HEK293T (cell line): ENCODE measurements at regions not wholly inside any gene's neighbourhood (a gene's known extent, or its start where the extent isn't known, plus 50 kb on each side); places are given as distances from the start of the nearest gene placed in this dataset.

Experiments used
- CTCF ChIA-PET: fragments of 350-600 bp; formaldehyde crosslinking; extraction: SDS; loops from one replicate; lab custom pipeline; 2021; ENCODE audit warnings: antibody characterized with exemption, inconsistent platforms; lab: Yijun Ruan, JAX
- POLR2A ChIA-PET: fragments of 350-600 bp; formaldehyde crosslinking; extraction: SDS; loops from one replicate; lab custom pipeline; 2020; ENCODE audit warnings: antibody characterized with exemption, inconsistent platforms; lab: Yijun Ruan, JAX
- DNase-seq: peaks from one replicate; pipeline ENCODE4 v3.0.0; 2012; ENCODE audit warnings: mixed read lengths; ENCODE audit errors: extremely low spot score
- ARNT ChIP-seq: fragments of 450-650 bp; IDR thresholded peaks from 2 replicates; pipeline ENCODE4 v1.6.1; 2017; ENCODE audit warnings: mild to moderate bottlenecking
- BHLHE40 ChIP-seq: fragments of 450-650 bp; IDR thresholded peaks from 2 replicates; pipeline ENCODE4 v1.6.1; 2016; ENCODE audit warnings: mild to moderate bottlenecking, moderate library complexity, borderline replicate concordance
- CTBP1 ChIP-seq: fragments of 450-650 bp; IDR thresholded peaks from 2 replicates; pipeline ENCODE4 v1.6.1; 2016; ENCODE audit warnings: borderline replicate concordance
- ELF4 ChIP-seq: fragments of 450-650 bp; IDR thresholded peaks from 2 replicates; pipeline ENCODE4 v1.6.1; 2017; ENCODE audit warnings: antibody characterized with exemption
- FOXA1 ChIP-seq: fragments of 450-650 bp; IDR thresholded peaks from 2 replicates; pipeline ENCODE4 v1.6.1; 2016; ENCODE audit warnings: mild to moderate bottlenecking
- FOXK2 ChIP-seq: fragments of 450-650 bp; IDR thresholded peaks from 2 replicates; pipeline ENCODE4 v1.6.1; 2016; ENCODE audit warnings: mild to moderate bottlenecking
- FOXM1 ChIP-seq: fragments of 450-650 bp; IDR thresholded peaks from 2 replicates; pipeline ENCODE4 v1.6.1; 2017; ENCODE audit warnings: mild to moderate bottlenecking, borderline replicate concordance
- HDGF ChIP-seq: fragments of 450-650 bp; IDR thresholded peaks from 2 replicates; pipeline ENCODE4 v1.6.1; 2017; ENCODE audit warnings: antibody characterized with exemption, borderline replicate concordance
- L3MBTL2 ChIP-seq: fragments of 450-650 bp; conservative IDR thresholded peaks from 2 replicates; pipeline ENCODE4 v1.6.1; 2016; ENCODE audit warnings: mild to moderate bottlenecking
- LEF1 ChIP-seq: fragments of 450-650 bp; IDR thresholded peaks from 2 replicates; pipeline ENCODE4 v1.6.1; 2017; ENCODE audit warnings: mild to moderate bottlenecking, borderline replicate concordance
- NFRKB ChIP-seq: fragments of 450-650 bp; IDR thresholded peaks from 2 replicates; pipeline ENCODE4 v1.6.1; 2016; ENCODE audit warnings: mild to moderate bottlenecking, moderate library complexity
- SP1 ChIP-seq: fragments of 450-650 bp; IDR thresholded peaks from 2 replicates; pipeline ENCODE4 v1.6.1; 2017
- SUZ12 ChIP-seq: fragments of 450-650 bp; IDR thresholded peaks from 2 replicates; pipeline ENCODE4 v1.6.1; 2016; ENCODE audit warnings: mild to moderate bottlenecking
- TARDBP ChIP-seq: fragments of 450-650 bp; IDR thresholded peaks from 2 replicates; pipeline ENCODE4 v1.6.1; 2016
- ZNF384 ChIP-seq: fragments of 450-650 bp; IDR thresholded peaks from 2 replicates; pipeline ENCODE4 v1.6.1; 2016
- TF ChIP-seq, protein P1 (sequence below): fragments of 450-650 bp; IDR thresholded peaks from 2 replicates; pipeline ENCODE4 v1.6.1; 2016

DNA sequence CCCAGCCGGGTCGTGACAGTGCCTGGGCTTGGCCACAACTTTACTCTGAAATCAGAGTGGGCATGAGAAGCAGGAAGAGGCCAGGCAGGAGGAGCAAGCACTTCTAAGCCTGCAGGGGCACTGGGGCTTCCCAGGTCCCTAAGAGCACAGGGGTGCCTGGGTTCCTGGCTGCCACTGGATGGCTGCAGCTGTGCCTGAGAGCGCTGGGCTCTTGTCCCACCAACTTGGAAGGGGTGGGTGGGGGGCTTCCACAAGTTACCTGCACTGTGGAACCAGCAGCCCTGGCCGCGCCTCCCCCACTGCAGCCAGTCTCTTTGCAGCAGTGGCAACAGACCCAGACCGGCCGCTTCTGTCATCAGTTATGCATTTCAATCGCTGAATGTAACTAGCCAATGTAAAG, 434.7 kb upstream of the GRM3 start:
- no peak for DNase-seq
- TF ChIP-seq BHLHE40 (no peak), SUZ12 (no peak), HDGF (no peak), FOXK2 (no peak), LEF1 (no peak), TARDBP (no peak)
- TF ChIP-seq, protein P1, sequence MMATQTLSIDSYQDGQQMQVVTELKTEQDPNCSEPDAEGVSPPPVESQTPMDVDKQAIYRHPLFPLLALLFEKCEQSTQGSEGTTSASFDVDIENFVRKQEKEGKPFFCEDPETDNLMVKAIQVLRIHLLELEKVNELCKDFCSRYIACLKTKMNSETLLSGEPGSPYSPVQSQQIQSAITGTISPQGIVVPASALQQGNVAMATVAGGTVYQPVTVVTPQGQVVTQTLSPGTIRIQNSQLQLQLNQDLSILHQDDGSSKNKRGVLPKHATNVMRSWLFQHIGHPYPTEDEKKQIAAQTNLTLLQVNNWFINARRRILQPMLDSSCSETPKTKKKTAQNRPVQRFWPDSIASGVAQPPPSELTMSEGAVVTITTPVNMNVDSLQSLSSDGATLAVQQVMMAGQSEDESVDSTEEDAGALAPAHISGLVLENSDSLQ: no peak
- CTCF ChIA-PET: no interaction called here
- POLR2A ChIA-PET: no interaction called here

DNA sequence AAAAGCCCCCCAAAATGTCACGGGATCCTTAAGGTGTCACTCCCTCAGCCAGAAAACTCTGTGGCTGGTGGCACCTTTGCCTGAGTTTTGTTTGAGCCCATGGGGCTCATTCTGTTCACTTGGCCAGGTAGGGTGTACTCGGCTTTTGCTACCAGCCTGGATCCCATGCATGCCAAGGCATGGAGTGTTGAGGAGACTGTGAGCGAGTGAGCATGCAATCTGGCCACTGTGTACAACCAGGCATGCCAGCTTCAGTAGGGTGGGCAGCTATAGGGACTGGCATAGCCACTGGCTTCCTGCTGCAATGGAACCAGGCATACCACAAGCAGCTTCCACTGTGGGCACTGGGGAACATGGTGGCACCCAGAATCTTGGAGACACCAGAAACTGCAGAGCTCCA, 436.0 kb upstream of the GRM3 start:
- TF ChIP-seq LEF1 (no peak), ELF4 (no peak), TARDBP (no peak)
- ChIA-PET POLR2A (no interaction called here), CTCF (no interaction called here)
- no peak for DNase-seq

DNA sequence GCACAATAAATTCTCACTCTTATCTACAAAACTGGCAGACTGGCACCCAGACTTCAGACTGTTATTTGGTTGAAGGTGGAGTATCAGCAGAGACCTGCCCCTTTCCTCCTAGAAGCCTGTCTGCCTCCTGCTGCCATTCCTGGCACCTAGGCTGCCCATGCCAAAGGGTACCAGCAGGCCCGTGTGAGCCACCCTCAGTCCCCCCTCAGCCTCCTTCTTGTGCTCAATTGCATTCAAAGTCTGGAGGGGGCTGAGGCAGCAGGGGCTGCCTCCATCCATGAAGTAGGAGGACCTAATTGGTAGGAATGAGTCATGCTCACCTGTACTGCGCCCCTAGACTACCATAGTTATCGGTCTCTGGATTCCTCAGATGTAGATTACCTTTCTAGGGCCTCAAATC, 440.9 kb upstream of the GRM3 start:
- POLR2A ChIA-PET: no interaction called here
- TF ChIP-seq ARNT: no peak
- TF ChIP-seq, protein P1: no peak
- no peak for TF ChIP-seq L3MBTL2
- TF ChIP-seq TARDBP: no peak
- no peak for TF ChIP-seq SP1
- no peak for TF ChIP-seq ZNF384
- TF ChIP-seq HDGF: no peak
- no peak for TF ChIP-seq FOXK2
- TF ChIP-seq LEF1: no peak
- no peak for TF ChIP-seq BHLHE40
- no peak for TF ChIP-seq SUZ12
- no peak for TF ChIP-seq NFRKB
- TF ChIP-seq FOXM1: no peak
- TF ChIP-seq CTBP1: no peak
- TF ChIP-seq ELF4: no peak
- DNase-seq: no peak
- CTCF ChIA-PET: no interaction called here

DNA sequence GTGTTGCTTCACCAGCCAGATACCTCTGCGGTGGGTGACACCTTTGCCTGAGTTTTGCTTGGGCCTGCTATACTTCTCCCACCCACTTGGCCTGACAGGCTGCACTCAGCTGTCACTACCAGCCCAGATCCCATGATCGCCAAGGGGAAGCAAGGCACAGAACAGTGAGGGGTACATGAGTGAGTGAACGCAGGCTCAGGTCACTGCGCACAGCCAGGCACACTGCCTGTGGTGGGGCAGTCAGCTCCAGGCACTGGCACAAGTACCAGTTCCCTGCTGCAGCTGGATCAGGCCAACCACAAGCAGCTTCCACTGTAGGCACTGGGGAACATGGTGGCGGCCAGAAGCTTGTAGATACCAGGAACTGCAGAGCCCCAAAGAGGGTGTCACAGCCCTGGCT, 441.9 kb upstream of the GRM3 start:
- TF ChIP-seq ZNF384 (no peak), HDGF (no peak), ELF4 (no peak), BHLHE40 (no peak), LEF1 (no peak), SP1 (no peak), NFRKB (no peak), ARNT (no peak), FOXM1 (no peak), L3MBTL2 (no peak), TARDBP (no peak), FOXA1 (no peak), CTBP1 (no peak), SUZ12 (no peak), FOXK2 (no peak)
- TF ChIP-seq, protein P1: no peak
- CTCF ChIA-PET: no interaction called here
- POLR2A ChIA-PET: no interaction called here
- DNase-seq: no peak

DNA sequence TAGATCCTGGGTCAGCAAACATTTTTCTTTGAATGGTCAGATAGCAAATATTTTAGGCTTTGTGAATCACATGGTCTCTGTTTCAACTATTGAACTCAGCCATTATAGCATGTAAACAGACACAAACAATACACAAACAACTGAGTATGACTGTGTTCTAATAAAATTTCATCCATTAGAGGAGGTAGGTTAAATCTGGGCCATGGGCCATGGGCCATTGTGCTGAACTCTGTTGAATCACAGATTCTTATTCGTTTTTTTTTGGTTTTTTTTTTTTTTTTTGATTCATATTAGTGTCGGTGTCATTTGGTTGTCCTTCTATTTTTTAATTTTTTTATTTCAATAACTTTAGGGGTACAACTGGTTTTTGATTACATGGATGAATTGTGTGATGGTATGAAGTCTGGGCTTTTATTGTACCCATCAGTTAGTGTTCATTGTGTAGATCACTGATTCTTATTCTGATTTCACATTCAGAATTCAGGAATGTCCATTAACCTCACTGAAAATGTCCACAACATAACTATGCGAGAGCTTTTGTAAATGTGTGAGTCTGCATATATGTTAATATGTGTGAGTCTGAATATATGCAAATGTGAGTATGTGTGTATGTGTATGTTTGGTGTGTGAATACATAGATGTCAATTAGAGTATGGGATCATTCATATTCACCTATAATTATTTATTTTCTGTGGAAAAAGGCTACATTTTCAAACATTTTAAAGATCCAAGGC, 443.7 kb upstream of the GRM3 start:
- no peak for DNase-seq
- TF ChIP-seq BHLHE40: no peak
- ChIA-PET CTCF (no interaction called here), POLR2A (no interaction called here)

DNA sequence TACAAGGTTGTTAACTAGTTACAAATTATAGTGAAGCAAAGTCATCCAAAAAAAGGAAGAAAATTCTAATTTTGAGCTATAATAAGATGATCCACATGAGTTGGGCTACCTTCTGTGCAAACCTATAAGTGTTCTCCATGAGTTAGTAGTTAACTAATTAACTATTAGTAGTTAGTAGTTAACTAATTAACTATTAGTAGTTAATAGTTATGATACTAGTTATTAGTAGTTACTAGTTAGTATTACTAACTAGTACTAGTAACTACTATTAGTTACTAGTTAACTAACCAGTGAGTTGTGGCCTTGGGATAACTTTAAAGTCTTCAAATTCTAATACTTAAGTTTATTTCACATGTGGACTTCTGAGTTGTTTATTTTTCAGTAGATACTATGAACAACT, 453.4 kb upstream of the GRM3 start:
- TF ChIP-seq SP1: no peak
- no peak for TF ChIP-seq ARNT
- TF ChIP-seq L3MBTL2: no peak
- no peak for DNase-seq
- ChIA-PET CTCF (no interaction called here), POLR2A (no interaction called here)

DNA sequence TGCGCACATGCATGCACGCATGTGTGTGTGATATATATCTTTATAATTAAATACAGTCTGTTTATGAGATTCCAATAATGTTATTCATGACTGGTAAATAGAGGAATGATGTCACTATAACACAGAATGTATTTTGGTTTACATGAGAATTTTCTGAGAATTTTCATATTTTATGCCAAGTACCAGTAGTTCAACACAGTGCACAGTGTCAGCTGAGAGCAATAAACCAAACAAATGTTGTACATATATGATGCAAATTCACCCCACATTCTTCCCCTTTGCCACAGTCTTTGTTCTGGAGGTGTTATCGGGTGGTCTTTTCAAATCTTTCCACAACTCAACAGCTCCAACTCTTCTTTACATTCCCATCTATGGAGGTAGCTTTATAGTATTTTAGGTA, 462.2 kb upstream of the GRM3 start:
- ChIA-PET POLR2A (no interaction called here), CTCF (no interaction called here)
- no peak for DNase-seq
- no peak for TF ChIP-seq NFRKB

DNA sequence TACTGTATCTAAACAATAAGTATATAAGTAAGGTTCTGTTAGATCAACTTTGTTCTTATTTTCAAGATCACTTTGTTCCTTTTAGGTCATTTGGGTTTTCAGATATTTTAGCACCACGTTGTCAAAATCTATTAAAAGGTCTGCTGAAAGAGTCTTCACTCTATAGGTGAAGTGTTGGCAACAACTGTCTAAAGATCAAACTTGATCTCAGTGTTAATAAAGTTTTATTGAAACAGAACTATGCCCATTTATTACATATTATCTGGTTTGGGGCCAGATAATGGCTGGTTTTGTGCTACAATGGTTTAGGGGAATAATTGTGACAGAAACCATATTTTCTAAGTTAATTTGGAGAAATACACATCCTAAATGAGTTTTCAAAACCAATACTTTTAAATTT, 478.9 kb upstream of the GRM3 start:
- TF ChIP-seq FOXA1 (no peak), BHLHE40 (no peak)
- ChIA-PET POLR2A (no interaction called here), CTCF (no interaction called here)
- no peak for DNase-seq
